ENCODE measurements at regions not wholly inside any gene's neighbourhood (a gene's known extent, or its start where the extent isn't known, plus 50 kb on each side); places are given as distances from the start of the nearest gene placed in this dataset.
"Not testable (repeated sequence)": the region's sequence is repeated elsewhere in the genome, so short reads cannot be mapped to it uniquely, and the experiment has no call there.

- TF ChIP-seq CEBPB (IDR thresholded peaks at IDR 0.05; ENCODE audit: low read depth, low read length); EGR1 (IDR thresholded peaks at IDR 0.05; ENCODE audit: borderline replicate concordance, low read depth, low read length); CTCF (IDR thresholded peaks at IDR 0.05; ENCODE audit: control extremely low read depth in 1 of 3, insufficient read depth in 1 of 3, low read depth in 1 of 3, low read length in 3 of 3); MAFK (IDR thresholded peaks at IDR 0.05; ENCODE audit: low read depth, low read length); FOSL1 (IDR thresholded peaks at IDR 0.05; ENCODE audit: insufficient read depth, low read depth, low read length); ATF3 (IDR thresholded peaks at IDR 0.05; ENCODE audit: insufficient read depth, low read depth, low read length): not testable (repeated sequence)
Observed at GRCh38 chr2:192921631-192922030, 726.9 kb upstream of the TMEFF2 start.
